K562 (cell line): ENCODE measurements at regions not wholly inside any gene's neighbourhood (a gene's known extent, or its start where the extent isn't known, plus 50 kb on each side); places are given as distances from the start of the nearest gene placed in this dataset.
"Not testable (repeated sequence)": the region's sequence is repeated elsewhere in the genome, so short reads cannot be mapped to it uniquely, and the experiment has no call there.

ENCODE experiments used
- ATAC-seq: fragments of 200-7000 bp; cut with Tn5 transposase; 3 replicates; pipeline ENCODE4 v1.9.1; 2020; ENCODE audit warnings: moderate library complexity
- BruUV-seq: library from RNA; stranded (reverse); fragments of 400-500 nt; replicated peaks from 2 replicates; lab custom pipeline; 2021; lab: Mats Ljungman, UMichigan
- CTCF ChIA-PET: fragments of 300-600 bp; formaldehyde crosslinking; extraction: SDS; loops from one replicate; lab custom pipeline; 2021; ENCODE audit warnings: low intra/inter-chr PET ratio; lab: Yijun Ruan, JAX
- POLR2A ChIA-PET: fragments of 300-600, 350-650 bp; sonication (Branson Sonifier 250); formaldehyde crosslinking; extraction: SDS; loops from one replicate; lab custom pipeline; 2021; ENCODE audit warnings: antibody characterized with exemption, inconsistent platforms; lab: Yijun Ruan, JAX
- DNase-seq, 4 experiments: peaks; one replicate each; pipeline versions ENCODE4 v3.0.0 to v3.0.0-alpha.2; 2011 to 2018; ENCODE audit warnings: low spot score in 3 of 4, mixed read lengths in 3 of 4; ENCODE audit errors: extremely low read depth in 1 of 4
- FAIRE-seq: peaks from 2 replicates; lab custom pipeline; 2011; peaks lifted over from hg19 to GRCh38; lab: Jason Lieb, UNC
- H2AFZ ChIP-seq: 2 replicates; pipeline ENCODE4 v1.6.0; 2011; ENCODE audit warnings: low read depth, low read length, control low read depth, inconsistent platforms
- H3K27ac ChIP-seq: fragments of 200-600 bp; 3 replicates; pipeline ENCODE4 v1.8.0; 2011; ENCODE audit warnings: low read depth, mild to moderate bottlenecking, control low read depth, inconsistent platforms, low read length, moderate library complexity, mixed read lengths; ENCODE audit errors: extremely low read depth
- H3K27me3 ChIP-seq, 2 experiments: fragments of 300-600 bp in 1 of 2; 2 replicates in 1 of 2; 3 replicates in 1 of 2; pipeline versions ENCODE4 v1.6.0 to v1.8.0; 2011; ENCODE audit warnings: inconsistent platforms in 2 of 2, low read length in 2 of 2, mild to moderate bottlenecking in 1 of 2, mixed read lengths in 1 of 2, moderate library complexity in 1 of 2; ENCODE audit not compliant: control insufficient read depth in 2 of 2, insufficient read depth in 2 of 2
- H3K36me3 ChIP-seq: fragments of 300-600 bp; 3 replicates; pipeline ENCODE4 v1.8.0; 2011; ENCODE audit warnings: mild to moderate bottlenecking, low read length, inconsistent platforms; ENCODE audit not compliant: control insufficient read depth, insufficient read depth
- H3K4me1 ChIP-seq, 2 experiments: fragments of 200-600 bp in 1 of 2; replicated peaks in 1 of 2; 2 replicates in 1 of 2; 3 replicates in 1 of 2; pipeline versions ENCODE4 v1.5.1 to v1.8.0; 2011; ENCODE audit warnings: inconsistent platforms in 2 of 2, low read length in 2 of 2, mild to moderate bottlenecking in 1 of 2, mixed read lengths in 1 of 2, moderate library complexity in 1 of 2; ENCODE audit not compliant: control insufficient read depth in 2 of 2, insufficient read depth in 2 of 2
- H3K4me2 ChIP-seq: 2 replicates; pipeline ENCODE4 v1.6.1; 2011; ENCODE audit warnings: low read length, control low read depth, inconsistent platforms, mixed read lengths; ENCODE audit not compliant: insufficient read depth
- H3K4me3 ChIP-seq: fragments of 200-600 bp; sonication (generic), shearing (Covaris generic); 2 replicates; pipeline ENCODE4 v1.5.1; 2016; ENCODE audit warnings: control low read depth, inconsistent platforms
- H3K79me2 ChIP-seq: fragments of 200-600 bp; 3 replicates; pipeline ENCODE4 v1.8.0; 2011; ENCODE audit warnings: low read length, inconsistent platforms; ENCODE audit not compliant: control insufficient read depth, insufficient read depth
- H3K9ac ChIP-seq, 2 experiments: 2 replicates each; pipeline versions ENCODE4 v1.6.0 to v1.6.1; 2011; ENCODE audit warnings: low read depth in 2 of 2, low read length in 2 of 2, control low read depth in 1 of 2, inconsistent platforms in 1 of 2, mild to moderate bottlenecking in 1 of 2, mixed read lengths in 1 of 2; ENCODE audit not compliant: insufficient read depth in 1 of 2
- H3K9me1 ChIP-seq: one replicate; pipeline ENCODE4 v1.6.0; 2011; ENCODE audit warnings: inconsistent platforms, mild to moderate bottlenecking, low read length, moderate library complexity; ENCODE audit not compliant: control insufficient read depth, insufficient read depth
- H3K9me3 ChIP-seq: replicated peaks from 2 replicates; pipeline ENCODE4 v1.5.1; 2011; ENCODE audit warnings: low read depth, low read length, inconsistent platforms; ENCODE audit not compliant: control insufficient read depth, insufficient read depth
- H4K20me1 ChIP-seq: replicated peaks from 2 replicates; pipeline ENCODE4 v1.6.1; 2011; ENCODE audit warnings: low read length, inconsistent platforms, mixed read lengths; ENCODE audit not compliant: control insufficient read depth, insufficient read depth
- CBX1 ChIP-seq: sonication (generic); IDR thresholded peaks from 2 replicates; pipeline ENCODE4 v1.6.1; 2016; ENCODE audit warnings: antibody characterized with exemption, low read depth, mild to moderate bottlenecking
- CBX3 ChIP-seq, 2 experiments: IDR thresholded peaks; 1 replicate in 1 of 2; 2 replicates in 1 of 2; pipeline ENCODE4 v1.6.1; 2012; ENCODE audit warnings: inconsistent platforms in 2 of 2, low read length in 2 of 2, borderline replicate concordance in 1 of 2, control low read depth in 1 of 2
- CHCHD3 ChIP-seq: fragments of 250-450 bp; sonication (Bioruptor Pico); IDR thresholded peaks from 2 replicates; pipeline ENCODE4 v2.1.2; 2022; ENCODE audit warnings: mild to moderate bottlenecking
- GABPB2 ChIP-seq: fragments of 250-450 bp; sonication (Bioruptor Pico); conservative IDR thresholded peaks from 2 replicates; pipeline ENCODE4 v1.5.1; 2021; ENCODE audit warnings: mild to moderate bottlenecking
- HEY1 ChIP-seq: fragments of 250-450 bp; sonication (Bioruptor Pico); IDR thresholded peaks from 2 replicates; pipeline ENCODE4 v1.5.0; 2020; ENCODE audit warnings: mild to moderate bottlenecking, moderate library complexity, borderline replicate concordance
- MEF2A ChIP-seq: IDR thresholded peaks from 2 replicates; pipeline ENCODE4 v1.6.1; 2011; ENCODE audit warnings: low read depth, mild to moderate bottlenecking, low read length, moderate library complexity; ENCODE audit not compliant: control insufficient read depth
- MYNN ChIP-seq, 2 experiments: sonication (generic); formaldehyde crosslinking in 1 of 2; IDR thresholded peaks; 2 replicates each; pipeline versions ENCODE4 v1.5.0 to v1.6.1; 2016 to 2020; ENCODE audit warnings: antibody characterized with exemption in 1 of 2, missing genetic modification reagents in 1 of 2
- PHTF2 ChIP-seq: fragments of 250-450 bp; sonication (Bioruptor Pico); IDR thresholded peaks from 2 replicates; pipeline ENCODE4 v1.5.0; 2021; ENCODE audit warnings: mild to moderate bottlenecking
- ZBTB7A ChIP-seq: IDR thresholded peaks from 2 replicates; pipeline ENCODE4 v1.6.1; 2011; ENCODE audit warnings: low read depth, mild to moderate bottlenecking, low read length, moderate library complexity, borderline replicate concordance; ENCODE audit not compliant: control insufficient read depth
- ZFP36 ChIP-seq: fragments of 150-350 bp; IDR thresholded peaks from 2 replicates; pipeline ENCODE4 v1.6.1; 2018; ENCODE audit warnings: low read length, low read depth; ENCODE audit not compliant: partially characterized antibody
- ZNF134 ChIP-seq: fragments of 250-450 bp; sonication (Bioruptor Pico); conservative IDR thresholded peaks from 2 replicates; pipeline ENCODE4 v1.4.0; 2020
- ZNF239 ChIP-seq: fragments of 250-450 bp; sonication (Bioruptor Pico); IDR thresholded peaks from 2 replicates; pipeline ENCODE4 v1.4.0; 2020; ENCODE audit warnings: mild to moderate bottlenecking
- ZNF316 ChIP-seq: fragments of 450-650 bp; IDR thresholded peaks from 2 replicates; pipeline ENCODE4 v1.6.1; 2016
- ZNF347 ChIP-seq: fragments of 450-650 bp; formaldehyde crosslinking; IDR thresholded peaks from 2 replicates; pipeline ENCODE4 v1.4.0; 2020; ENCODE audit warnings: low read depth, mild to moderate bottlenecking, moderate library complexity
- ZNF830 ChIP-seq: fragments of 250-450 bp; sonication (Bioruptor Pico); IDR thresholded peaks from 2 replicates; pipeline ENCODE4 v1.5.0; 2021; ENCODE audit warnings: mild to moderate bottlenecking
- WGBS: fragments of 100-300 bp; shearing (Covaris generic); methylation state at CpG from one replicate; pipeline ENCODE4 v1.1.6; 2016; ENCODE audit warnings: low coverage, mixed read lengths; ENCODE audit not compliant: insufficient coverage; ENCODE audit errors: missing lambda C conversion rate; 5-methylcytosine and 5-hydroxymethylcytosine counted together
- in situ Hi-C: fragments of 300-500 bp; cut with MboI; formaldehyde crosslinking; loops from 4 replicates; pipeline ENCODE4 v1.15.0; 2018; ENCODE audit warnings: inconsistent platforms, mixed read lengths
- intact Hi-C: fragments of 100-400 bp; cut with micrococcal nuclease; formaldehyde crosslinking; loops from 2 replicates; pipeline ENCODE4 v1.14.2; 2022
- TF ChIP-seq, protein P1 (sequence below): sonication (generic); formaldehyde crosslinking; IDR thresholded peaks from 2 replicates; pipeline ENCODE4 v1.8.1; 2023; ENCODE audit warnings: mild to moderate bottlenecking, missing genetic modification reagents

DNA sequence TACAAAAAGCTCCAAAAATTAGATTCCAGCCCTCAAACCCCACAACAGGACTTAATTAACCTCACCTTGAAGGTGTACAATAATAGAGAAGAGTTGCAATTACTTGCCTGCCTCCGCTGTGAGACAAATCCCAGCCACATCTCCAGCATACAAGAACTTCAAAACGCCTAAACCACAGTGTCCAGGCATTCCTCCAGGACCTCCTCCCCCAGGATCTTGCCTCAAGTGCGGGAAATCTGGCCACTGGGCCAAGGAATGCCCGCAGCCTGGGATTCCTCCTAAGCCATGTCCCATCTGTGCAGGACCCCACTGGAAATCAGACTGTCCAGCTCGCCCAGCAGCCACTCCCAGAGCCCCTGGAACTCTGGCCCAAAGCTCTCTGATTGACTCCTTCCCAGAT lies 101.3 kb upstream of the CCNG1 start:
- H3K4me2 ChIP-seq, intact Hi-C loops, H3K9me1 ChIP-seq, H3K79me2 ChIP-seq, DNase-seq, POLR2A ChIA-PET, in situ Hi-C loops, ATAC-seq, H3K9ac ChIP-seq, H3K27ac ChIP-seq, BruUV-seq, CTCF ChIA-PET, FAIRE-seq, H3K36me3 ChIP-seq, H3K27me3 ChIP-seq, H2AFZ ChIP-seq, H3K9me3 ChIP-seq, H4K20me1 ChIP-seq, H3K4me1 ChIP-seq, H3K4me3 ChIP-seq: not testable (repeated sequence)
- TF ChIP-seq ZFP36 = peak; percentile 90
- TF ChIP-seq CBX3 (IDR thresholded peaks at IDR 0.05; ENCODE audit: borderline replicate concordance in 1 of 2, low read length in 2 of 2) = 0 out of 3 replicates have a peak, but pooled peaks of 1 of the 2 experiments have one; percentile 19
- 2% methylated on average over 5 of the region's 5 CpGs for WGBS

DNA sequence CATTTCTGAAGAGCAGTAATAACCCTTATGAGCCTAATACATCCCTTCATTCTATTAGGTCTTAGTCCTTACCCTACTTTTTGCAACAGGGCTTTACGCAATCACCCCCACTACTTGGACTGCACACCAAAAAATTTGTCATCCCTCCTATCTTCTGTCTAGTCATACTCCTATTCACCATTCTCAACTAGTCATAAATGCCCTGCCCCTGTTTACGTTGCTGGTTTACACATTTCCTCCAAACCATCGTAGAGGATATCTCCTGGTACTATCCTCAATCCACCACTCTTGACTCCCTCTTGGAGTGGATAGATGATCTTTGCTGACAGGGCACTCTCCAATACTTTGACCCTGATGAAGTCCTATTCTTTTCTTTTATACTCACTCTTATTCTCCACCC lies 98.2 kb upstream of the CCNG1 start:
- H2AFZ ChIP-seq = no peak overlapping the region
- no peaks in the 10 kb centered on the region for H4K20me1 ChIP-seq
- ChIA-PET CTCF (no interaction called here), POLR2A (no interaction called here)
- WGBS = 0% methylated on average over 3 of the region's 3 CpGs
- H3K27ac ChIP-seq = no peak overlapping the region
- no peak for FAIRE-seq
- intact Hi-C loops (no loop called here), in situ Hi-C loops (no loop called here)
- H3K9ac ChIP-seq = no peak overlapping the region
- H3K4me1 ChIP-seq = no peaks in the 10 kb centered on the region; a peak in 1 of 5 replicates
- H3K36me3 ChIP-seq = no peaks in the 10 kb centered on the region
- TF ChIP-seq ZNF830 (CRISPR knock-in tag) (no peak), GABPB2 (no peak), CHCHD3 (no peak), PHTF2 (CRISPR knock-in tag) (no peak), ZBTB7A (no peak), MYNN (IDR thresholded peaks at IDR 0.05) (no peak), MYNN (CRISPR knock-in tag; IDR thresholded peaks at IDR 0.05) (no peak), MEF2A (no peak), ZNF134 (CRISPR knock-in tag) (no peak), HEY1 (no peak), CBX1 (no peak), ZNF239 (CRISPR knock-in tag) (no peak), ZNF316 (no peak), ZNF347 (CRISPR knock-in tag) (no peak)
- TF ChIP-seq, protein P1, sequence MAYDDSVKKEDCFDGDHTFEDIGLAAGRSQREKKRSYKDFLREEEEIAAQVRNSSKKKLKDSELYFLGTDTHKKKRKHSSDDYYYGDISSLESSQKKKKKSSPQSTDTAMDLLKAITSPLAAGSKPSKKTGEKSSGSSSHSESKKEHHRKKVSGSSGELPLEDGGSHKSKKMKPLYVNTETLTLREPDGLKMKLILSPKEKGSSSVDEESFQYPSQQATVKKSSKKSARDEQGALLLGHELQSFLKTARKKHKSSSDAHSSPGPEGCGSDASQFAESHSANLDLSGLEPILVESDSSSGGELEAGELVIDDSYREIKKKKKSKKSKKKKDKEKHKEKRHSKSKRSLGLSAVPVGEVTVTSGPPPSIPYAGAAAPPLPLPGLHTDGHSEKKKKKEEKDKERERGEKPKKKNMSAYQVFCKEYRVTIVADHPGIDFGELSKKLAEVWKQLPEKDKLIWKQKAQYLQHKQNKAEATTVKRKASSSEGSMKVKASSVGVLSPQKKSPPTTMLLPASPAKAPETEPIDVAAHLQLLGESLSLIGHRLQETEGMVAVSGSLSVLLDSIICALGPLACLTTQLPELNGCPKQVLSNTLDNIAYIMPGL (CRISPR knock-in tag) = no peak
- DNase-seq = no peak
- H3K4me3 ChIP-seq = no peak overlapping the region
- no peaks in the 10 kb centered on the region for H3K27me3 ChIP-seq
- no TSS peak for BruUV-seq
- H3K4me2 ChIP-seq = no peak overlapping the region
- ATAC-seq = no peak
- H3K9me3 ChIP-seq = no peaks in the 10 kb centered on the region
- no peaks in the 10 kb centered on the region for H3K9me1 ChIP-seq
- H3K79me2 ChIP-seq = no peaks in the 10 kb centered on the region
